Anterior cingulate cortex (tissue), 58 donors: ENCODE measurements at regions not wholly inside any gene's neighbourhood (a gene's known extent, or its start where the extent isn't known, plus 50 kb on each side); places are given as distances from the start of the nearest gene placed in this dataset.

ENCODE experiments used
- DNase-seq, 58 donors: peaks; one replicate each; lab custom pipeline; 2025; lab: John Stamatoyannopoulos, UW

DNA sequence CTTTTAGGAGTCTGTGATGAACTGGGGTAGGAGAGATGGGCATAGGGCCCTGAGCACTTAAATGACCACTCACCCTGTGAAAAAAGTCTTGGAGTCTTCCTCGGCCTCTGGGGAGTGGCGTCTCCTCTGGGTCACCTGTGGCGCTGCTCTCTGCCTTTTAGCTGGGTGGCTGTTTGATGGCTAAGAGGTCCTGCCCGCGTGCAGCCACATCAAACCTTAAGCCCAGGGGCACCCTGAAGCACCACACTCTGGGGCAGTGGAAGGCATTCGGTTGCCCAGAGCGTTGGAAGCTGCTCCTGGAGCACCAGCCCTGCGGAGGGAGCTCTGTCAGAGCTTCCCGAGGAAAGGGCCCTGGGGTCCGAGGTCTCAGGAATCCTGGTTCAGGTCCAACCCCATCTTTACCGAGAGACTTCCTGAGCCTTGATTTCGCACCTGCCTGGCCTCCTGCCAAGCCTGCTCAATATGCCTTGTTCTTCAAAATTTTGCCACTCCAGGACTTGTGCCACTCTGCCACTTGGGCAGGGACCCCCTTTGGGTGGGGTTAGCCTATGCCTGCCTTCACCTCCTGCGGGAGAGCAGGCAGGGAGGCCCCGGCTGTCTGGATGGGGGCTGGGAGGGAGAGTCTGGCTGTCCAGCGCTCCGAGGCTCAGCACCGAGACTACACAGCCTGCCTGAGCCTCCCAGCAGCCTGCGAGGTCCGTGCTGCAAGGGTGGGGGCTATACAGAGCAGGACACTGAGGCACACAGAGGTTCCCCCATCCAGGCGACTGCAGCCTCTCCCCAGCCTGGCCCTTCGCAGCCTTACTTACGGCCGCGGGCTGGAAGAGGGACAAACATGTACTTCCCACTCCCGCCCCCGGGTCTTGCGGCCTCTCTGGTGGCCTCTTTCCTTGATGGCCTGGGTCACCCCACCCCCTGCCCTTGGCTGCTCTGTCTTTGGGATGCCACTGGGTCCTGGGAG, 63.4 kb upstream of the RNU6ATAC start:
- no peak for DNase-seq

DNA sequence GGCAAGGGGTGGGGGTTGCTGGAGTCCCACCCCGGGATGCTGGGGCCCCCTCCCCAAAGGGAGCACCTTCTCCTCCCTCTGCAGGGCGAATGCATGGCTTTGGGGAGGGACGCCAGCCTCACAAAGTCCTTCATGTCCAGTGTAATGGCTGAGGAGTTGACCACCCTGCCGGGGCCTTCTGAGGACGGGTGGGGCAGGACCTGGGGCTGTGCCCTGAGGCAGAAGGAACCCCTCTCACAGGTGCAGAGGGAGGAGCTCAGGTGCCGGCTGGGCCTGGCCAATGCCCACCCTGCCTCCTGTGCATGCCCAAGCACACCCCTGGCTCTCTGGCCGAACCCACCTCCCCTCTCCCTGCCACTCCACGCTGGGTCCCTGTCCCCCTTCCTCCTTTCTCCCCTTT, 64.3 kb upstream of the RNU6ATAC start:
- DNase-seq = no peak

- DNase-seq = no peak
These were observed 65.2 kb upstream of the RNU6ATAC start for GRCh38 chr9:134229466-134230091.

DNA sequence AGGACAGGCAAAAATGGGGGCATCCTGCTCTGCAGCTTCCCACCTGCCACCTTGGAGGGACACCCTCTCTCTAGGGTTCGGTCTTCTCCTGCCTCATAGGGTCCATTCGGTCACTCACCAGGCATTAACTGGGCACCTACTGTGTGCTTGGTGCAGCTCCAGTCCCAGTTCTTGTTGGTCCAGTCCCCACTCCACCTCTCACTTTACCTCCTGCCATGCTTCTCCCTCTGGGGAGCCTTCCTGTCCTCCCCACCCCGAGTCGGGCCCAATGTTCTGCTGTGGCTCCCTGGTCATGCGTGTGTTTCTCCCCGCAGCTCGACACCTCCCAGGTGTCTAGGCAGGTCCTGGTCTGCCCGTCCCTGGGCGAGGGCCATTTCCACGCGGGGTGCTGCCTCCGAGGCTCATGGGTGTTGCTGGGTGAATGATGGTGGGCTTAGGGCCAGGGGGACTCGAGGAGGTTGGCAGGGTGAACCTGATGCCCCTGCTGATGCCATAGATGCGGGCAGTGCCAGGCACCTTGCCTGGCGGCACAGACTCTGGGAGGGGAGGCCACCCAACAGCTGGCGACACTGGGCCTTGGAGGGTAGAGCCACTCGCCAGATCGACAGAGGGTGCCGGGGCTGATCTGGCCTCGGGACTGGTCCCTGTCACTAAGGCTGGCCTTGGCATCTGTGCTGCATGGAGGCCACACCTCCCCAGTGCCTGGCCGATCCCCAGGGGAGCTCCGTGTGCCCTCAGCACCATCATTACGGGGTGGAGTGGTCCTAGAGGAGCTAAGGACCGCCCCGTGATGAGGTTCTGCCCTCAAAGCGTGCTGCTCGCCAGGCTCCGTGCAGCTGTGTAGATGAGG, 66.0 kb upstream of the RNU6ATAC start:
- DNase-seq = no peak

- DNase-seq = no peak
These were observed 66.6 kb upstream of the RNU6ATAC start for GRCh38 chr9:134230942-134231325.

GRCh38 chr9:134231330-134231745, 67.0 kb upstream of the RNU6ATAC start:
- peak in 3 of 58 donors; percentile 17 to 42 (median 40) for DNase-seq

- DNase-seq = no peak
These were observed 67.4 kb upstream of the RNU6ATAC start for GRCh38 chr9:134231767-134232166.

GRCh38 chr9:134233022-134233421, 68.7 kb upstream of the RNU6ATAC start:
- no peak for DNase-seq

- no peak for DNase-seq
These were observed 69.8 kb upstream of the RNU6ATAC start for GRCh38 chr9:134234001-134234660.

- no peak for DNase-seq
These were observed 70.5 kb upstream of the RNU6ATAC start for GRCh38 chr9:134234687-134235359.

DNA sequence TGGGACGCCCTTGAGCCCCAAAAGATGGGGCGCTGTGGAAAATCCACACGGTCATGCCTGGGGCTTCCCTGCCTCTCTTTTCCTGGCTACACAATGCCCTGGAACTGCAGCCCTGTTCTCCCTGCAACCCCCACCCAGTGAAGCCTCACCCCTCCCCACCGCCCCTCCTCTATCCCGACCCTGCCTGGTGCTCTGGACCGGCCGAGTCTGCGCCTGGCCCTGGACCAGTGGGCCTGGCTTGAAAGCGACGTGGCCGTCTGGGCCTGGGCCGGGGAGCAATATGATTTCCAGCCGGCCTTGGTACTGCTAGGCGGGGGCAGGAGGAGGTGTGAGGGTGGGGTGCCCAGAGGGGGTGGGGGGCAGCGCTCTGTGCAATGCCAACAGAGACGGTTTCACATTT, 71.0 kb upstream of the RNU6ATAC start:
- DNase-seq = no peak

- no peak for DNase-seq
These were observed 71.6 kb upstream of the RNU6ATAC start for GRCh38 chr9:134236001-134236421.

GRCh38 chr9:134236935-134237629, 72.7 kb upstream of the RNU6ATAC start:
- no peak for DNase-seq

DNA sequence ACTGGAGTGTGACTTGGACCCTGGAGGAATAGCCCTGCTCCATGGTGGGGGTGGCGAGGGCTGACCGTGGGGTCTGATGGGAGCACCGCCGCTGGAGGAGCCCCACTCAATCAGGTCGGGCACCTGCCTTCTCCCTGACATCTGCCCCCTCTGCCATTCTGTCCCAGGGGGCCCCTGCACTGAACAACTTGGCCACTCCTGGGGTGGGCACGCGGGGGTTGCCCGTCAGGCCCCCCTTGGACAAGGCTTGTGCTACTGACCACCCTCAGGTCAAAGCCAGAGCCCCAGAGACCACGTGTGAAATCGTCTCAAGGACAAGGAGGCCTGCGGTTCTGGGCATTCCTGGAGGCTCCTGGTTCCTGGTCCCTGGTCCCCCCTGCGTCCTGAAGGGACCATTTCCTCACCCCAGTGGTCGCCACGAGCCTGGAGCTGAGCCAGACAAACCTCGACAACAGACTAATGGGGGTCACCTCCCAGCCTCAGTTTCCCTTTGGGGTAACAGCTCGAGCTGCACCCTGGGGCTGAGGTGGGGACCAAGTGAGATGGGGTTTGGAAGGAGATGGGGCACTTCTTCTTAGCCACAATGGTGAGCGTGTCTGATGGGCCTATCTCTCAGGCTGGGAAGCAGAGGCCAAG, 73.4 kb upstream of the RNU6ATAC start:
- no peak for DNase-seq

GRCh38 chr9:134239130-134239903, 75.0 kb upstream of the RNU6ATAC start:
- no peak for DNase-seq

GRCh38 chr9:134239939-134240338, 75.6 kb upstream of the RNU6ATAC start:
- no peak for DNase-seq

GRCh38 chr9:134240361-134240760, 76.0 kb upstream of the RNU6ATAC start:
- no peak for DNase-seq

DNA sequence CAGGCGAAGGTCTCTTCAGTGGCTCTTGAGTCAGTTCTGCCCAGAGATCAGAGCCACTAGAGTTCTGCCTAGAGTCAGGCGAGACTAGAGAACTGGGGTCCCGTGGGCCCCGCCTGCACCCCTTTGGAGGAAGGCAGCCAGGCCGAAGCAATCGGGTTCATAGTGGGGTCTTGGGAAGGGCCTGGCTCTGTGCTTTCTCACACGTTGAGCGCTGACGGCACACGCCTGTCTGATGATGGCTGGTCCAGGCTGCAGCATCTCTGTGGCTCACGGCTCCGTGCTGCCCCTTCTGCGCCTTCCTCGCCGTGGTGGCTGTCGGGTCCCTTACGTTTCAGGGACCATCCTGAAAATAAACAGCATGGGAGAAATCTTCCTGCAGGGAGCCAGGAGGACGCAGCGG, 78.3 kb upstream of the RNU6ATAC start:
- no peak for DNase-seq
